Renal cortex interstitium (tissue), 11 donors: ENCODE measurements at regions not wholly inside any gene's neighbourhood (a gene's known extent, or its start where the extent isn't known, plus 50 kb on each side); places are given as distances from the start of the nearest gene placed in this dataset.
"Not testable (repeated sequence)": the region's sequence is repeated elsewhere in the genome, so short reads cannot be mapped to it uniquely, and the experiment has no call there.

ENCODE experiments used
- DNase-seq, 11 donors: peaks; one replicate each; pipeline ENCODE4 v3.0.0-alpha.2; 2013; ENCODE audit warnings: low read depth in 9 of 11, low spot score in 4 of 11; ENCODE audit errors: extremely low read depth in 1 of 11

DNA sequence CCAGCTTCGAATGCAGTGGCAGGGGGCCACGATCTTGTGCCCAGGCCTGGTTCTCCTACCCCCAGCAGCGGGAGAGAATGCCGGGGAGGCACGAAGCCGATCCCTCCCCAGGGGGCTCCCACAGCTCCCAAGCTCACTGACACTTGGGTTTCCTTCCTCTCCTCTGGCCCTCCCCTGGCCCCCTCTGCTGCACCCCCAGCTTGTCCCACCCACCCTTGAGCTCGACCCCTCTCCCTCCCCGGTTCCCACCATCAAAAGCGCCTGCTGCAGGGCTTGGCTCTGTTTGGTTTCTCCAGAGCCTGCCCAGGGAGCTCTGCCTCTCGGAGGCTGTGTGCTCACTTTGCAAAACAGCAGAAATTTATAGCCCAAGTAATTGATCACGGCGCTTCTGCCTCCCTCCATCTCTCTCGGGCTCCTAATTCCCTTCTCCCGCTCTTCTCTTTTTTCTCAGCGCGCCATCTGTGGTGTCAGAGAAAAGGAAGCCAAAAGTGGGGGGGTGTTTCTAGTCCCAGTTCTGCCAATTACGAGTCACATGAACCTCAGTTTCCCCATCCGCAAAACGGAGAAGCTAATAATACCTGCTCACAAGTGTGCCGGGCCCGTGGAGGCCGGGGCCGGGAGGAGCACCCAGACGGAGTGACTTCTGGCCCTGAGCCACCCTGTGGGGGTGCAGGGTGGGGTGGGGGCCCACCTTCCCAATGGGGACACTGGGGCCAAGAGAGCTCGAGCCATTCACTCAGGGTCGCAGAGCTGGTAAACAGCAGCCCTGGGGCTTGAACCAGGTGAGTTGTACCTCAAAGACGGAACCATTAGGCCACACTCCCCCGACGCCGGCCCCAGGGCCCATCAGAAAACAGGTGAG is 141.2 kb upstream of the IER5L start:
- DNase-seq = no peak

DNA sequence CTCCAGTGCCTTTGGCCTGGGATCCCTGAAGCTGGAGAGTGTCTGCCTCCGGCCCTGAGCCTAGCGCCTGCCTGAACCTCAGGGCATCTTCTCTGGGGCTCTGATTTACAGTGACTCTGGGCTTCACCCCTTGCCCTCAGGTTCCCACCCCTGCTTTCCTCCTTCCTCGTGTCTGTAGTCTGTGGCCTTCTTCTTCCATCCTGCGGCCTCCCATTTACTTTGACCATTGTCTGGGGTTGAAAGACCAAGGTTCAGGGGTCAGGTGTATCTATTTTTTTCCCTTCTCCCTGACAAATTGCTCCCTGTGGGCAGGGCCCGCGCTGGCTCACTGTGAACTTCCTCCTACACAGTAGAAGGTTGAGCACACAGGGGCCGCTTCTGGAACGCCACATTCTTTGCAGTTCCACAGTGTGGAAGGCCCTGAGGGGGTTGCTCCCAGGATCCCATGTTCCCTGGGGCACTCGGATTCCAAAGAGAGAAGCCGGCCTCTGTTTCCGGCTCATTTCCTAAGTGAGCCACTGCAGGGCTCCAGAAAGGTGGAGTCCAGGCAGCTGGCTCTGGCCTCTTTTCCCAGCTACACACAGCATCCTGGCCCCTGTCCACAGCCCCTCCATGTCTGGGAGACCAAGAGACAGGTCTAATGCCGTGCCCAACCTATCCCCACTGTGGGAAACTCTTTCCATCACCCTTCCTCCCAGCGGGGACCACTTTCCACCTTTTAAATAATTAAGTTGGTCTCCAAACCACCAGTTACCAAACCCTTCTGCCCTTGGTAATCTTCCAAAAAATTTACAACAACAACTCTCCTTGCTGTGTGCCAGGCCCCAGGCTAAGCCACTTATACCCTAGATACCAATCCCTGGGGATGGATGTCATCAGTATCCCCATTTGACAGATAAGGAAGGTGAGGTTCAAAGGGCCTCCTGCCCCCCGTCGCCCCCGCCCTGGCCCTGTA is 140.3 kb upstream of the IER5L start:
- no peak for DNase-seq

DNA sequence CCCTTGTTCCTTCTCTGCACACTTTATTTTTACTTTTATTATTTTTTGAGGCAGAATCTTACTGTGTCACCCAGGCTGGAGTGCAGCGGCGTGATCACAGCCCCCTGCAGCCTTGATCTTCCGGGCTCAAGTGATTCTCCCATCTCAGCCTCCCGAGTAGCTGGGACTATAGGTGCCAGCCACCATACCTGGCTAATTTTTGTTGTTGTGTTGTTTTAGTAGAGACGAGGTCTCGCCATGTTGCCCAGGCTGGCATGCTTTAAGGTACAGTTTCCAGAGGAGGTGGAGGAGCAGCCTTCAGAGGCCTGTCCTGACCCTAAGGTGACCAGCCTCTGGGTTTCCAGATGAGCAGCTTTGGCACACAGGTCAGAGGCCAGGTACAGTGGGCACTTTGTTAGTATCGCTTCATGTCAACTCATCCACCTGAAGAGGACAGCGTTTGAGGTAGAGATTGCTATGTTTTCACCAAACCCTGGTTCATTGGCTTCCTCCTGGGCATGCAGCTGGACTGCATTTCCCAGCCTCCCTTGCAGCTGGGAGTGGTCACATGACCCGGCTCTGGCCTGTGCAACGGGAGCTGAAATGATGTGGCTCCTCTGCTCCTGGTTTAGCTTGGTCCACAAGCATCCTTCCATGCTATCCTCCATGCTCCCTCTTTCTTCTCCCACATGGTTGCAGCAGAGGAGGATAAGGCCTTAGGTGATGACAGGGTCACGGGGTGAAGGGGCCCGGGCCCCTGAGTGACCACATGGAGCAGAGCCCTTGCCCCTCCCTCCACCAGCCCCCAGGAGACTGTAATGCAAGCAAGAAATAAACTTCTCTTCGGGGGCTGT is 139.3 kb upstream of the IER5L start:
- DNase-seq = no peak

DNA sequence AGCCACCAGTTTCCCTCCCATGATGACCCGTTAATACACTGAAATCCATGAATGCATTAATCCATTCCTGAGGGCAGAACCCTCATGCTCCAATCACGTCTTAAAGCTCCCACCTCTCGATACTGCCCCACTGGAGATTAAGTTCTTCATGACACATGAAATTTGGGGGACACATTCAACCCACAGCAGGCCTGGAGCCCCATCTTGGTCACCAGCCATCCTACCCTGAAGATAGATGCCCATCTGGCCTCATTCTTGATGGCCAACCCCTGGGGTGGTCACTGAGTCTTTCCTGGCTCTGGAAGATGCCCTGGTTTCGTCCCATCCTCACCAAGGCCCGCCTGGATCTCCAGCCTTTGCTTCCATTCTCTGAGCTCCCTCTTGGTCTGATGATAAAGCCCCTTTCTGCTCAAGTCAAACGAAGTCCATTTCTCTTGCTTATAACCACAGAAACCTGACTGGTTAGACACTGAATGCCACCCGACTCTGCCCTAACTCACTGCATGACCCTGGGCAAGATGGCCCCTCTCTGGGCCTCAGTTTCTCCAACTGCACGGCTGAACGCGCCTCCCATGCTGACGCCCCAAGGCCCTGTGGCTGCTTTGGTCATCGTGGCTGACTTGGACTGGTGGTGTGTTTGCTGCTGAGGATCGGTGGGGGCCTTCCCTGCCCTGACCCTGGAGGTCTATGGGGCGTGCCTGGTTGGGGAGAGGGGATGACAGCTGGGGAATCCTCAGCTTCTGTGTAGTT is 138.4 kb upstream of the IER5L start:
- no peak for DNase-seq

DNA sequence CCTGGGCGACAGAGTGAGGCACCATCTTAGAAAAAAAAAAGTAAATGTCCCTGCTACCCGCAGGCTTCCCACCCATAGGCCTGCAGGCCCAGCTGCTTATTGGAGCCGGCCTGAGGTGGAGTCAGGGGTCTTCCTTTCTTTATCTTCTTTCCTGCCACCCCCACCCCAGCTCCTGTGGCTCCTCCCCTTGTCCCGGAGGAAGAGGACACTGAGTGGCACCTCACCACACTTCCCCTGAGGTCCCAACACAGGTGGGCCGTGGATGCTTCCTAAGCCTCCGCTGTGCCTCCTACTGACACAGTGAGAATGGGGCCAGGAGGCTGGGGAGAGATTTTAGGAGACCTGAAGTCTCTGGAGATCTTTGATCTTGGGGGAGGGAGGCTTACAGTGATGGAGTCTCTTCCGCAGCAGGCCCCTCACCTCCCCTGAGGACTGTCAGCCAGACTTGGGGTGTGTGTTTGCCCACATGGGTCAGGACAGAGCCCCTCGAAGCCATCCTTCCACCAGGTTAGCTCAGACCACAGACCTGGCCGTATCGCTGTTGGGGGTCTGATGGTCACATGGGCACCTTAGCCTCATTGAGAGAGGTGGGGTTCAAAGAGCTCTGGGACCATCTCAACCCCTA is 135.4 kb upstream of the IER5L start:
- DNase-seq = no peak

DNA sequence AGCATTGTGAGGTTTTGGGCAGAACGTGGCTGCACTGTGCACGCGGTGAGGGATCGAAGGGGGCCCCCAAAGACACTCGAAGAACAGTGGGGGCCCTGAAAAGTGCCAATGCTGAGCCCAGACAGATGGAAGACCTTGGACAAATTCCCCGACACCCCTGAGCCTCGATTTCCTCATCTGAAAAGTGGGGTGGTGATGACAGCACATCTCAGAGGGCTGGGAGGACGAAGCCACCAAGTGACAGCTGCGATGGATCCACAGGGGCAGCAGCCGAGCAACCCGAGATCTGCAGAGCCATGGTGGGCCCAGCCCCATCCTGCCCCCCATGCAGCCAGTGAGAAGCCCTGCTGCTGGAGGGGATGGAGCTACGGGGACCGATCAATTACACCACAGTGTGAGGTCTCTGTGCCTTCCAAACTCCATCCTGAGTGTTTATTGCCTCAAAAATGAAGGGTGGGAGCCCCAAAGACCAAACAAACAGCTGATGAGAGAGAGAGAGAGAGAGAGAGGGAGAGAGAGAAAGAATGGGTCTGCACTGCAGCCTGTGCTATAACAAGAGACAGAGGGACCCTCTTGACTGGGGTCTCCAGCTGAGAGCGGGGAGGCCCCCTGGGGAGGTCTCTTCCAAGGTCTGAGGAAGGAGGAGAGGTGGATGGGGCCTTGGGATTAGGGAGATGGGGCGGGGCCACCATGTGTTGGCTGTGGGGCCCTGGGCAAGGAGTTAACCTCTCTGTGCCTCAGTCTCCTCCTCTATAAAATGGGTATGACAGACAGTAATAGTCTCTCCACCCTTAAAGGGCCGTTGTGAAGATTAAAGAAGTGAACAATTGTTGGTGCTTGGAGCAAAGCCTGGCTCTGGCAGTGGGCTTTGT is 134.4 kb upstream of the IER5L start:
- DNase-seq = no peak

DNA sequence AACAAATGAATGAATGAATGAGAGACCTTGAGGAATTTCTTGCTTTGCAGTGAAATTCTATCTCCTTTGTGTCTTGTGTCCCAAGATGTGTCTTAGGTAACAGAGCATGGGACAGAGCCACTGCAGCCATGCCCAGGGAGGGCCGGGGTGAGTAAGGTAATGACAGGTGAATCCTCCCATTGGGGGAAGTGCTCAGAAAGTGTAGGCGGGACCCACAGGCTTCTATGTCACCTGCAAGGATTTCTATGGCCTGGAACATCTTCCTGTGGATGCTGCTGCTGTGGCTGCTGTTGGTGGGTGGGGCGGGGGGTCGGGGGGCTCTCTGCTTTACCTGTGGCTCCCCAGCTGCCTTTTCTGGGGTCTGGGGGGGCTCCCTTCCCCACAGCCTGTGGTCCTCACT is 133.6 kb upstream of the IER5L start:
- DNase-seq = no peak

DNA sequence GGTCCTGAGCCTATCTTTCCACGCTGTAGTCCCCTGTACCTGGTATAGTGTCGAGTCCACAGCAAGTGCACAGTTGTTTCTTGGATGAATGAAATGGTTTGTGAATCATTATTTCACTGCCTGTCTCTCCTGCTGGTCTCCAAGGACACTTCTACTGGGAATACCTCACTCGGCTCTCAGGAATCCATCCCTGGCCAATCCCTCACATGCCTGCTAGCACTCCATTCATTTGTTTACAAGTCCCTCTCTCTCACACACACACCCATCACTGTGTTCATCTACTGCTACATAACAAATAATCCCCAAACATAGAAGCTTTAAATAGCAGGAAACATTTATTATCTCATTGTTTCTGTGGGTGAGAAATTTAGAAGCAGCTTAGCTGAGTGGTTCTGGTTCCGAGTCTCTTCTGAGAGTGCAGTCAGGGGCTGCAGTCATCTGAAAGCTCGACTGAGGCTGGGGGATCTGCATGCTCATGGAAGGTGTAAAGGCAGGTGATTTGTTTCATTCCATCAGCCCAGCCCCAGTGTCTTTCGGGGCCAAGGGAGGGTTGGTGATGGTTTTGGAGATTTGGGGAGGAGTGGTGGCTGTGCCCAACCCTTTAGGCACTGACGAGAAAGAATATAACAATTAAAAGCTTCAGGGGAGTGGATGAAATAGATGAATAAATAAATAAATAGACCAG is 132.7 kb upstream of the IER5L start:
- DNase-seq = no peak

DNA sequence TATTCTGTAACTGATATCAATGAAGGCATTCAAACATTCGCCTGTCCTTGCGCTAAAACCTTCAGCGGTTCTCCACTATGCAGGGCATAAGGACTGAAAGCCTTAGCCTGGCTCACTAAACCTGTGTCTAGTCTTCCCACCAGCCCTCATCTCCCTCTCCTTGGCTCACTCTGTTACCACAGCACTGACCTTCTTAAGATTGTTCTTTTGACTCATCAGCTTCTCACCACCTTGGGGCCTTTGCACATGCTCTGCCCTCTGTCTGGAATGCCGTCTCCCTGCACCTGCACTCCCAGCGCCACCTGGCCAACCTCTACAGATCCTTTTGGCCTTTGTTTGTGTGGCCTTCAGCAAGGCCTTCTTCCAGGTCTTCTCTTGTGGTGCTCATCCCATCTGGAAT is 131.8 kb upstream of the IER5L start:
- no peak for DNase-seq

DNA sequence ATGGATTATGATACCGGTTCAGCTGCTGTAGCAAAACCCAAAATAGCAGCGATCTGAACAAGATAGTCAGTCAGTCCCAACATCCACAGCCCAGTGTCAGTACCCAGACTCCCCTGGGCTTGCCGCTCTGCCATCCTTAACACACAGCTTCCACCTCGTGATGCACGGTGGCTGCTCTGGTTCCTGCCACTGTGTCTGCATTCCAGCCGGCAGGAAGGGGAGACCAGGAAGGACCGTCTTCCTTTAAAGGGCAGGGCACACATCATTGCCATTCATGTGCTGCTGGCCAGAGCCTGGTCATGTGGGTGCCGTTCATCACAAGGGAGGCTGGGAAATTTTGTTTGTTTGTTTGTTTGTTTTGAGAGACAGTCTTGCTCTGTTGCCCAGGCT is 131.0 kb upstream of the IER5L start:
- DNase-seq = no peak

DNA sequence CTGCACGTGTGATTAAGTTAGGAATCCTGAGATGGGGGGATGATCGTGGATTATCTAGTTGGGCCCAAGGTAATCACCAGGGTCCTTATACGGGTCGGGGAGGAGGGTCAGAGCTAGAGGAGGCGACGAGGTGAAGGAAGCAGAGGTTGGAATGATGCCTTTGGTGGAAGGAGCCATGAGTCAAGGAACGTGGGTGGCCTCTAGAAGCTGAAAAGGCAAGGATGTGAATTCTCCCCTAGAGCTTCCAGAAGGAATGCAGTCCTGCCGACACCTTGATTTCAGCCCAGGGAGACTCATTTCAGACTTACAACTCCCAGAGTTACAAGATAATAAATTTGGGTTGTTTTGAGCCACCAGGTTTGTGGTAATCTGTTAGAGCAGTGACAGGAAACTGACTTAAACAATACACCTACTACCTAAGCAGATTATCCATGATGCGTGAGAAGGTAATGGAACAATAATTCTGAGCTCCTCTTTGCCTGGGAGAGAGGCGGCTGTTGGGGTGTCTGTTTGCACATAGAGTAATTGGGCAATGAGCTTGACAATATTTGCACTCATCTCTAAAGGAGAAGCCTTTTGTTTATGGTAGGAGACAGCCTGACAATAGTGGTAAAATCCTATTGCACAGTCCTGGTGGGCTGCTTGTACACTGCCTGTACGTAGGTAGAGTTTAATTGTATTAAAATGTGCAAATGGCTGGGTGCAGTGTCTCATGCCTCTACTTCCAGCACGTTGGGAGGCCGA is 129.3 kb upstream of the IER5L start:
- DNase-seq = no peak

DNA sequence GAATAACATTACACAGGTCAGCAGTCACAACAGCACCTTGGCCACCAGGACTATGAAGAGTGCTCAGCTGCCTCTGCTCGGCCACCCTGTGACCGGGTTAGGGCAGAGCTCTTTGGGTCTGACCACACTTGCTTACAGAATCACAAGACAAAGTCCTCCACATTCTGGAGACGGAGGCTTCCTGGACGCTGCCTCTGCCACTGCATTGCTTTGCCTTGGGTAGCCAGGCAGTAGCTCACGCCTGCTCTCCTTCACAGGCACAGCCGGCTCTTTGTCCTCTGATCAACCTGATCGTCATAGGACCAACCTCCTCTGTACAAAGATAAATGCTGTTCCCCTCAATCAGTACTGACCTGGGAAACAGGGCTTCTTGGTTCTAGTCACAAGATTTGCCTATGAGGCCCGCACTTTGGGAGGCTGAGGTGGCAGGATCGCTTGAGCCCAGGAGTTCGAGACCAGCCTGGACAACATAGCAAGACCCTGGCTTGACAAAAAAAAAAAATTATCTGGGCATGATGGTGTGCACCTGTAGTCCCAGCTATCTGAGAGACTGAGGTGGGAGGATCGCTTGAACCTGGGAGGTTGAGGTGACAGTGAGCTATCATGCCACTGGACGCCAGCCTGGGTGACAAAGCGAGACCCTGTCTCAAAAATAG is 128.4 kb upstream of the IER5L start:
- DNase-seq = no peak

DNA sequence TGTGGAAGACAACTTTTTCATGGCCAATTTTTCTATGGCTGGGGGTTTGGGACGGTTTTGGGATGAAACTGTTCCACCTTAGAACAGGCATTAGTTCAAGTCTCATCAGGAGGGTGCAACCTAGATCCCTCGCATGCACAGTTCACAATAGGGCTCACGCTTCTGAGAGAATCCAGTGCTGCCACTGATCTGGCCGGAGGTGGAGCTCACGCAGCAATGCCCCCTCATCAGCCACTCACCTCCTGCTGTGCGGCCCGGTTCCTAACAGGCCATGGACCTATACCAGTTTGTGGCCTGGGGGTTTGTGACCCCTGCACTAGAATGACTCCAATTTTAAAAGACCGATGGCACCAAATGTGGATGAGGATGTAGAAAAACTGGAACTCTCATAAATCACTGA is 127.2 kb upstream of the IER5L start:
- no peak for DNase-seq

DNA sequence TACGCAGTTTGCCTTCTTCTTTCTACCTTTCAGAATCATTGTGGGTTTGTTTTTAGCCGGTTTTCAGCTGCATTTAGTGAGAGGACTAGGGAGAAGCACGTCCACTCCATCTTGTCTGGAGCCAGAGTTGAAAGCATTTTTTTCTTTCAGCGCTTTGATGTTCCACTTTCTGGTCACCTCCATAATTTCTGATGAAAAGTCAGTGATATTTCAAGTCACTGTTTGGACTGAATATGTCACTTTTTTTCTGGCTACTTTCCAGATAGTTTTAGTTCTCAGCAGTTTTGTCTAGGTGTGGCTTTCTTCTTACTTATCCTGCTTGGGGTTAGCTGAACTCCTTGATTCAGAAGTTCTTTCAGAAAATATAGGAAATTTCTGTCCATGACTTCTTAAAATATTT is 123.9 kb upstream of the IER5L start:
- DNase-seq = no peak

DNA sequence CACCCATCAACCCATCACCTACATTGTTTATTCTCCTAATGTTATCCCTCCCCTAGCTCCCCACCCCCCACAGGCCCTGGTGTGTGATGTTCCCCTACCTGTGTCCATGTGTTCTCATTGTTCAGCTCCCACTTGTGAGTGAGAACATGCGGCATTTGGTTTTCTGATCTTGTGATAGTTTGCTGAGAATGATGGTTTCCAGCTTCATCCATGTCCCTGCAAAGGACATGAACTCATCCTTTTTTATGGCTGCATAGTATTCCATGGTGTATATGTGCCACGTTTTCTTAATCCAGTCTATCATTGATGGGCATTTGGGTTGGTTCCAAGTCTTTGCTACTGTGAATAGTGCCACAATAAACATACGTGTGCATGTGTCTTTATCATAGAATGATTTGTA is 118.1 kb upstream of the IER5L start:
- DNase-seq = not testable (repeated sequence)

DNA sequence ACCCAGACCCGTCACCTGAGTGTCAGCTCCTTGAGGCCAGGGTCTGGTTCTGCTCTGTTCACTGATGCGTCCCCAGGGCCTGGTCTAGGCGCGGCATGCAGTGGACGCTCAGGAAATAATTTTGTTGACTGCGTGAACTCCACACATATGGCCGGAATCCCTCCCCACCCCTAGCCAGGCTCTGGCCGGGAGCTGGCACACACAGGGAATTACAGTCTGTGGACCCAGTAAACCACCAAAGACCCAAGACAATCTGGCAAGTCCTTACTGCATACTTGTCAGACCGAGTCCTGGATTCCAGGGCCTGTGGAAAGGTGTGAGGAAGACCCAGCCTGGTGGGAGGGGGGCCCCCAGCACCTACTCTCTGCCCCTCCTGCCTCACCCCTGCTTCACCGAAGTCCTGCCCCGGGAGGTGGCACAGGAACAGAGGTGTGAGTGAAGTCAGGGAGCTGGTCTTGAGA is 113.0 kb upstream of the IER5L start:
- DNase-seq = no peak
